ENCODE measurements at regions not wholly inside any gene's neighbourhood (a gene's known extent, or its start where the extent isn't known, plus 50 kb on each side); places are given as distances from the start of the nearest gene placed in this dataset.

DNA sequence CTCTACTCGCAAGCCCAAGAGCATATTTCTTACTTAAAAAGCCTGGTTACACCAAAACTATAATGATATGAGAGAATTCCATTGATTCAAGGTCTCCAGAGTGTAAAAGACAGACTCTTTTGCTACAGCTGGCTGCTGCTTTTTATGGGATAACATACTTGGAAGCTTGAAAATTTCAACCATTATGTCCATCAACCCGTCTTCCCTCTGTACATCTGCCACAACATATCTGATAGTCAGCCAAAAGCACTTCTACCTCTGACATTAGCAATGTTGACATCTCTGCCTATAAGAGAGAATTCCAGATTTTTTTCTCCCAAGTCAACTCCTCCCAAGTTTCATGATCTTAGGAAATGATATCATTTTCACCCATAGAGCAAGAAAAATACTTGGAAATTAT is 54.4 kb upstream of the IQCM start:
- H3K79me2 ChIP-seq (ENCODE audit: control insufficient read depth, insufficient read depth, low read length), result no peaks in the 10 kb centered on the region
- no peaks in the 10 kb centered on the region for H4K20me1 ChIP-seq (replicated peaks; ENCODE audit: control insufficient read depth, insufficient read depth, low read length)
- 7% methylated on average over 2 of the region's 2 CpGs for WGBS (ENCODE audit: insufficient coverage, low coverage, missing lambda C conversion rate)
- no peak for DNase-seq (ENCODE audit: extremely low read depth in 1 of 4, low spot score in 3 of 4)
- H3K4me3 ChIP-seq, result no peak overlapping the region
- H3K4me1 ChIP-seq (replicated peaks in 1 of 2; ENCODE audit: control insufficient read depth in 2 of 2, insufficient read depth in 2 of 2, low read length in 2 of 2), result no peaks in the 10 kb centered on the region
- POLR2A ChIA-PET, result no interaction called here
- H3K9me3 ChIP-seq (replicated peaks; ENCODE audit: control insufficient read depth, insufficient read depth, low read depth, low read length), result no peaks in the 10 kb centered on the region
- ATAC-seq, result no peak
- H3K27me3 ChIP-seq (ENCODE audit: control insufficient read depth in 2 of 2, insufficient read depth in 2 of 2, low read length in 2 of 2), result no peaks in the 10 kb centered on the region
- intact Hi-C loops (cut with micrococcal nuclease) (no loop called here), in situ Hi-C loops (cut with MboI) (no loop called here)
- no peak overlapping the region for H3K9ac ChIP-seq (ENCODE audit: insufficient read depth in 1 of 2, low read depth in 2 of 2, low read length in 2 of 2)
- H3K4me2 ChIP-seq (ENCODE audit: insufficient read depth, low read length), result no peak overlapping the region
- BruUV-seq (replicated peaks), result no TSS peak
- no peaks in the 10 kb centered on the region for H3K36me3 ChIP-seq (ENCODE audit: control insufficient read depth, insufficient read depth, low read length)
- no peak for FAIRE-seq
- H2AFZ ChIP-seq (ENCODE audit: low read depth, low read length), result no peak overlapping the region
- no peak overlapping the region for H3K27ac ChIP-seq (ENCODE audit: extremely low read depth, low read depth, low read length)
- no peaks in the 10 kb centered on the region for H3K9me1 ChIP-seq (ENCODE audit: control insufficient read depth, insufficient read depth, low read length)
- CTCF ChIA-PET (ENCODE audit: low intra/inter-chr PET ratio), result no interaction called here
- TF ChIP-seq ETS2 (tag; IDR thresholded peaks at IDR 0.05; ENCODE audit: borderline replicate concordance, poor library complexity, severe bottlenecking), result no peak

DNA sequence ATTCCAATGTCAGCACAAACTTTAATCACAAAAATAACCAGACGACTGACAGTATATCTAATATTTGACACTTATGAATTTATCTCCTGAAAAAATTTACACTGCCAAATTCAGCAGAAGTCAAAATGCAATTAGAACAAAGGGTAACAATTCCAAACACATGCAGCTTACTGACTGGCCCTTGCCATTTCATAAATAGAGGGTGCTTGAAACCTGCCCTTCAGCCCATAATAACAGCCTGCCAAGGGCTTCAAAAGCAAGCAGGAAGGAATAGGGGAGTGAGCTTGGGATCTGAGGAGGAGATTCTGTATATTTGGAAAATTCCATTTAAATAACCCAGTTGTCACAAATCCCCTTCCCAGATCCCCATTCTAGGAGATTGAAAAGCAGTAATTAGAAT is 66.1 kb upstream of the IQCM start:
- ATAC-seq, result no peak
- CTCF ChIA-PET (ENCODE audit: low intra/inter-chr PET ratio), result no interaction called here
- Histone ChIP-seq H3K4me2 (ENCODE audit: insufficient read depth, low read length) (no peak overlapping the region), H3K79me2 (ENCODE audit: control insufficient read depth, insufficient read depth, low read length) (no peaks in the 10 kb centered on the region), H3K27ac (ENCODE audit: extremely low read depth, low read depth, low read length) (no peak overlapping the region), H3K4me3 (no peak overlapping the region), H3K9me1 (ENCODE audit: control insufficient read depth, insufficient read depth, low read length) (no peaks in the 10 kb centered on the region), H4K20me1 (replicated peaks; ENCODE audit: control insufficient read depth, insufficient read depth, low read length) (no peaks in the 10 kb centered on the region), H2AFZ (ENCODE audit: low read depth, low read length) (no peak overlapping the region), H3K4me1 (replicated peaks in 1 of 2; ENCODE audit: control insufficient read depth in 2 of 2, insufficient read depth in 2 of 2, low read length in 2 of 2) (no peaks in the 10 kb centered on the region), H3K9ac (ENCODE audit: insufficient read depth in 1 of 2, low read depth in 2 of 2, low read length in 2 of 2) (no peak overlapping the region), H3K9me3 (replicated peaks; ENCODE audit: control insufficient read depth, insufficient read depth, low read depth, low read length) (no peaks in the 10 kb centered on the region), H3K36me3 (ENCODE audit: control insufficient read depth, insufficient read depth, low read length) (no peaks in the 10 kb centered on the region), H3K27me3 (ENCODE audit: control insufficient read depth in 2 of 2, insufficient read depth in 2 of 2, low read length in 2 of 2) (no peaks in the 10 kb centered on the region)
- FAIRE-seq, result no peak
- 0% methylated on average over 1 of the region's 1 CpG for WGBS (ENCODE audit: insufficient coverage, low coverage, missing lambda C conversion rate)
- BruUV-seq (replicated peaks), result no TSS peak
- POLR2A ChIA-PET, result no interaction called here
- in situ Hi-C loops (cut with MboI), result no loop called here
- no peak for DNase-seq (ENCODE audit: extremely low read depth in 1 of 4, low spot score in 3 of 4)
- intact Hi-C loops (cut with micrococcal nuclease), result no loop called here
- TF ChIP-seq ZNF143 (CRISPR knock-in tag; IDR thresholded peaks at IDR 0.05) (no peak), CBX2 (IDR thresholded peaks at IDR 0.05; ENCODE audit: insufficient read depth, low read length, poor library complexity, severe bottlenecking) (no peak), SRSF1 (IDR thresholded peaks at IDR 0.05; ENCODE audit: low read depth, low read length) (no peak), ZNF146 (CRISPR knock-in tag; IDR thresholded peaks at IDR 0.05; ENCODE audit: unreplicated experiment) (no peak), POLR3A (IDR thresholded peaks at IDR 0.05; ENCODE audit: borderline replicate concordance, extremely low read depth, insufficient read depth, insufficient read length) (no peak), POLR2A (conservative IDR thresholded peaks at IDR 0.05) (no peak)
- TF ChIP-seq, protein P1, sequence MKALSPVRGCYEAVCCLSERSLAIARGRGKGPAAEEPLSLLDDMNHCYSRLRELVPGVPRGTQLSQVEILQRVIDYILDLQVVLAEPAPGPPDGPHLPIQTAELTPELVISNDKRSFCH (CRISPR knock-in tag; IDR thresholded peaks at IDR 0.05), result no peak
- TF ChIP-seq, protein P1 (tag; IDR thresholded peaks at IDR 0.05), result no peak
- TF ChIP-seq, protein P2, sequence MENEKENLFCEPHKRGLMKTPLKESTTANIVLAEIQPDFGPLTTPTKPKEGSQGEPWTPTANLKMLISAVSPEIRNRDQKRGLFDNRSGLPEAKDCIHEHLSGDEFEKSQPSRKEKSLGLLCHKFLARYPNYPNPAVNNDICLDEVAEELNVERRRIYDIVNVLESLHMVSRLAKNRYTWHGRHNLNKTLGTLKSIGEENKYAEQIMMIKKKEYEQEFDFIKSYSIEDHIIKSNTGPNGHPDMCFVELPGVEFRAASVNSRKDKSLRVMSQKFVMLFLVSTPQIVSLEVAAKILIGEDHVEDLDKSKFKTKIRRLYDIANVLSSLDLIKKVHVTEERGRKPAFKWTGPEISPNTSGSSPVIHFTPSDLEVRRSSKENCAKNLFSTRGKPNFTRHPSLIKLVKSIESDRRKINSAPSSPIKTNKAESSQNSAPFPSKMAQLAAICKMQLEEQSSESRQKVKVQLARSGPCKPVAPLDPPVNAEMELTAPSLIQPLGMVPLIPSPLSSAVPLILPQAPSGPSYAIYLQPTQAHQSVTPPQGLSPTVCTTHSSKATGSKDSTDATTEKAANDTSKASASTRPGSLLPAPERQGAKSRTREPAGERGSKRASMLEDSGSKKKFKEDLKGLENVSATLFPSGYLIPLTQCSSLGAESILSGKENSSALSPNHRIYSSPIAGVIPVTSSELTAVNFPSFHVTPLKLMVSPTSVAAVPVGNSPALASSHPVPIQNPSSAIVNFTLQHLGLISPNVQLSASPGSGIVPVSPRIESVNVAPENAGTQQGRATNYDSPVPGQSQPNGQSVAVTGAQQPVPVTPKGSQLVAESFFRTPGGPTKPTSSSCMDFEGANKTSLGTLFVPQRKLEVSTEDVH (IDR thresholded peaks at IDR 0.05; ENCODE audit: low read depth, partially characterized antibody), result no peak
- TF ChIP-seq, protein P3, sequence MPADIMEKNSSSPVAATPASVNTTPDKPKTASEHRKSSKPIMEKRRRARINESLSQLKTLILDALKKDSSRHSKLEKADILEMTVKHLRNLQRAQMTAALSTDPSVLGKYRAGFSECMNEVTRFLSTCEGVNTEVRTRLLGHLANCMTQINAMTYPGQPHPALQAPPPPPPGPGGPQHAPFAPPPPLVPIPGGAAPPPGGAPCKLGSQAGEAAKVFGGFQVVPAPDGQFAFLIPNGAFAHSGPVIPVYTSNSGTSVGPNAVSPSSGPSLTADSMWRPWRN (IDR thresholded peaks at IDR 0.05; ENCODE audit: low read depth), result no peak
- TF ChIP-seq, protein P4, sequence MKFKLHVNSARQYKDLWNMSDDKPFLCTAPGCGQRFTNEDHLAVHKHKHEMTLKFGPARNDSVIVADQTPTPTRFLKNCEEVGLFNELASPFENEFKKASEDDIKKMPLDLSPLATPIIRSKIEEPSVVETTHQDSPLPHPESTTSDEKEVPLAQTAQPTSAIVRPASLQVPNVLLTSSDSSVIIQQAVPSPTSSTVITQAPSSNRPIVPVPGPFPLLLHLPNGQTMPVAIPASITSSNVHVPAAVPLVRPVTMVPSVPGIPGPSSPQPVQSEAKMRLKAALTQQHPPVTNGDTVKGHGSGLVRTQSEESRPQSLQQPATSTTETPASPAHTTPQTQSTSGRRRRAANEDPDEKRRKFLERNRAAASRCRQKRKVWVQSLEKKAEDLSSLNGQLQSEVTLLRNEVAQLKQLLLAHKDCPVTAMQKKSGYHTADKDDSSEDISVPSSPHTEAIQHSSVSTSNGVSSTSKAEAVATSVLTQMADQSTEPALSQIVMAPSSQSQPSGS (CRISPR knock-in tag; IDR thresholded peaks at IDR 0.05), result no peak

All from K562 (cell line).